Progenitor cell of endocrine pancreas (in vitro differentiated cells): ENCODE measurements at regions not wholly inside any gene's neighbourhood (a gene's known extent, or its start where the extent isn't known, plus 50 kb on each side); places are given as distances from the start of the nearest gene placed in this dataset.

Source experiments
- DNase-seq: peaks from one replicate; pipeline ENCODE4 v3.0.0; 2021; ENCODE audit warnings: low spot score; ENCODE audit not compliant: unreplicated experiment
- H3K27ac Mint-ChIP-seq: 2 replicates; pipeline ENCODE4 v1.8.0; 2021; ENCODE audit warnings: mild to moderate bottlenecking, moderate library complexity, mixed read lengths
- H3K27me3 Mint-ChIP-seq: 2 replicates; pipeline ENCODE4 v1.8.0; 2021; ENCODE audit warnings: mixed read lengths
- H3K36me3 Mint-ChIP-seq: 2 replicates; pipeline ENCODE4 v1.8.0; 2022; ENCODE audit warnings: mixed read lengths; ENCODE audit not compliant: insufficient read depth
- H3K4me1 Mint-ChIP-seq: 2 replicates; pipeline ENCODE4 v1.8.0; 2021; ENCODE audit warnings: low read depth, mixed read lengths
- H3K4me3 Mint-ChIP-seq: 2 replicates; pipeline ENCODE4 v1.8.0; 2021; ENCODE audit warnings: low read depth, mild to moderate bottlenecking, moderate library complexity, mixed read lengths
- H3K9me3 Mint-ChIP-seq: 2 replicates; pipeline ENCODE4 v1.8.0; 2021; ENCODE audit warnings: low read depth, mixed read lengths
- TF ChIP-seq, protein P1 (sequence below): fragments of 200-600 bp; sonication (generic); IDR thresholded peaks from one replicate; pipeline ENCODE4 v1.5.0; 2021; ENCODE audit warnings: antibody characterized with exemption, mild to moderate bottlenecking; ENCODE audit not compliant: unreplicated experiment

- H3K27me3 Mint-ChIP-seq = peaks cover 40% of the 10 kb centered on the region
- no peaks in the 10 kb centered on the region for H3K9me3 Mint-ChIP-seq
- no peak overlapping the region for H3K27ac Mint-ChIP-seq
- TF ChIP-seq, protein P1, sequence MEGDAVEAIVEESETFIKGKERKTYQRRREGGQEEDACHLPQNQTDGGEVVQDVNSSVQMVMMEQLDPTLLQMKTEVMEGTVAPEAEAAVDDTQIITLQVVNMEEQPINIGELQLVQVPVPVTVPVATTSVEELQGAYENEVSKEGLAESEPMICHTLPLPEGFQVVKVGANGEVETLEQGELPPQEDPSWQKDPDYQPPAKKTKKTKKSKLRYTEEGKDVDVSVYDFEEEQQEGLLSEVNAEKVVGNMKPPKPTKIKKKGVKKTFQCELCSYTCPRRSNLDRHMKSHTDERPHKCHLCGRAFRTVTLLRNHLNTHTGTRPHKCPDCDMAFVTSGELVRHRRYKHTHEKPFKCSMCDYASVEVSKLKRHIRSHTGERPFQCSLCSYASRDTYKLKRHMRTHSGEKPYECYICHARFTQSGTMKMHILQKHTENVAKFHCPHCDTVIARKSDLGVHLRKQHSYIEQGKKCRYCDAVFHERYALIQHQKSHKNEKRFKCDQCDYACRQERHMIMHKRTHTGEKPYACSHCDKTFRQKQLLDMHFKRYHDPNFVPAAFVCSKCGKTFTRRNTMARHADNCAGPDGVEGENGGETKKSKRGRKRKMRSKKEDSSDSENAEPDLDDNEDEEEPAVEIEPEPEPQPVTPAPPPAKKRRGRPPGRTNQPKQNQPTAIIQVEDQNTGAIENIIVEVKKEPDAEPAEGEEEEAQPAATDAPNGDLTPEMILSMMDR = no peak
- H3K4me3 Mint-ChIP-seq = no peak overlapping the region
- DNase-seq = no peak
- no peaks in the 10 kb centered on the region for H3K4me1 Mint-ChIP-seq
- no peaks in the 10 kb centered on the region for H3K36me3 Mint-ChIP-seq
Measured at GRCh38 chr15:60110909-60111308, 106.8 kb downstream of the FOXB1 start.

DNA sequence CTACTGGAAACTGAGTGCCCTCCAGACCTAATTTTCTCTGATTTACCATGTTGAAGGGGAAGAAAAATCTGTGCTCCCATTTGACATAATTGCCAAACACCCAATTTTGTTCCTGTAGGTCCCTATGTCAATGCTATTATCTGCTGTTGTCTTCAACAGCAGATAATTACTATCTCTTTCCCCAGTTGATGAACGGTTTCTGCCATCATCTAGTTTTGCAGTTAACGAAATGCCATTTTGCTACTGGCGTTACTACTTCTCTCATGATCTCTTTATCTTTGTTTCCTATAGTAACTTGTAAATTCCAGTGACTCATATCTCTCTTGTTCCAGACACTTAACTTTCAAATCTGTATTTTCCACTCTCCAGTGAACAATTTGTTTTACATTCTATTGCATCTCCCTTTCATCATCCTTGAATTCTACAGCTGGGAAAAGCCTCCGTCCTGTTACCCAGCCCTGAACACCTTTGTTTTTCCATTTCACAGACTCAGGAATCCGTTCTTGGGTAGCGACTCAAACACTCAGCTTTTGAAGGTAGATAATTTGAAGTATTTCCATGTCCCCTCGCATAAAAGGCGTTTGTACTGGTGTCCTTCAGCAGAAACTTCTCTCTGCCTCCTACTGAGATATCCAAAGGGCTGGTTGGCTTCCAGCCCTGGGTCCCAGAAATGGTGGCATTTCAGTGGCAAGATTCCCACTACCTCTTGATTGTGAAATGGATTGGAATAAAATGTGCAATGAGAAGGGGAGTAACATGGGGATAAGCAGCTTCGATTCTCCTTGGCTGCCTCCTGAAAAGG, 111.7 kb downstream of the FOXB1 start:
- DNase-seq = no peak
- H3K4me3 Mint-ChIP-seq = no peak overlapping the region
- TF ChIP-seq, protein P1 = no peak
- H3K9me3 Mint-ChIP-seq = no peaks in the 10 kb centered on the region
- peaks cover 66% of the 10 kb centered on the region for H3K27me3 Mint-ChIP-seq
- H3K36me3 Mint-ChIP-seq = no peaks in the 10 kb centered on the region
- no peak overlapping the region for H3K27ac Mint-ChIP-seq
- peaks cover 2% of the 10 kb centered on the region for H3K4me1 Mint-ChIP-seq

DNA sequence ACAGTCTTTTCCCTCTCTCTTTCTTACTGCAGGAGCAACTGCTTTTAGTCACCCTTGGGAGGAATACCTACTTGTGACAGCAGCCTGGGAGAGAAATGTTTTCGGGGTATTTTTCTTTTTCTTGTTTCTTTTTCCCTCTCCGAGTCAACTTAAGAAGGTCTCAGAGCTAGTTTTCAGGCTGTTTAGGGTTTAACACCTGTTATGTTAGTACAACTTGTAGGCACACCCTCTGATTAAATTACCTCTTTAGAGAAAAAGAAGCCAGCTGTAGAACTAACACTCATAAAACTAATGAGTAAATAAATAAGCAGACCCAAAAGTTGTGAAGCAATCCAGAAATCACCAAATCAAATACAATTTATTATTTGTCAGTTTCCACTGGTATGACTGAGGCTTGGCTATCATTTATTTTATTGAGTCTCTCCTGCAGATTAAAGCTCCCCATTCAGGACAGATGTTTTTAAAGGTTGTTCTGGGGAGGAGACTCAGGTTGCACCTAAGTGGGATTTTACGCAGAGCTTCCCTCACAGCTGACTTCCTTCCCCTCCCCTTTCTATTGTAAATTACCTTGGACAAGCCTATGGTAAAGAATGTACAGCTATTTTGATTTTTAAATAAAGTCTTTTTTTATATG, 112.5 kb downstream of the FOXB1 start:
- Mint-ChIP-seq H3K4me1 (peaks cover 2% of the 10 kb centered on the region), H3K27me3 (peaks cover 70% of the 10 kb centered on the region), H3K36me3 (no peaks in the 10 kb centered on the region), H3K4me3 (no peak overlapping the region), H3K9me3 (no peaks in the 10 kb centered on the region), H3K27ac (no peak overlapping the region)
- TF ChIP-seq, protein P1 = no peak
- DNase-seq = no peak

DNA sequence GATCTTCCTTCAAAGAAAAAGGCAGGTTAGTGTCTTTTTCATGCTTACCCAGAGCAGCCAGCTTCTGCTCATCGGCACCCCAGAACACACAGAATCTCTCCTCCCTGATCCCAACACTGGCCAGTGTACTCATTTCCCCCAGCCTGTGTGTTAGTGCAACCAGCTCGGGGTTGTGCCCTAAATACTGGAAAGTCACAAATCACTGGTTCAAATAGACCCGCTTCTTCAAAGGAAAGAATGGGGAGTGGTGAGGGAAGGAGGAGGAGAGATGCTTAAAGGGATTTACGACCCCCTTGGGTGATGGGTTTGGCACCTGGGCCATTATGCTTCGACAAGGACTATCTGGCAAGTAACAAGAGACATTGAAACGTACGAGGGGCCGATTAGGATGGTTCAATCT, 114.0 kb downstream of the FOXB1 start:
- H3K4me3 Mint-ChIP-seq = no peak overlapping the region
- no peak overlapping the region for H3K27ac Mint-ChIP-seq

GRCh38 chr15:60118626-60119025, 114.5 kb downstream of the FOXB1 start:
- Mint-ChIP-seq H3K27ac (no peak overlapping the region), H3K36me3 (no peaks in the 10 kb centered on the region), H3K27me3 (peaks cover 70% of the 10 kb centered on the region), H3K9me3 (no peaks in the 10 kb centered on the region), H3K4me3 (no peak overlapping the region), H3K4me1 (peaks cover 10% of the 10 kb centered on the region)
- TF ChIP-seq, protein P1 = no peak
- DNase-seq = no peak

More for the DNA sequence above, 114.0 kb downstream of the FOXB1 start:
- H3K36me3 Mint-ChIP-seq = no peaks in the 10 kb centered on the region
- peaks cover 10% of the 10 kb centered on the region for H3K4me1 Mint-ChIP-seq
- no peaks in the 10 kb centered on the region for H3K9me3 Mint-ChIP-seq
- TF ChIP-seq, protein P1 = no peak
- peaks cover 70% of the 10 kb centered on the region for H3K27me3 Mint-ChIP-seq
- no peak for DNase-seq
